Effector CD8-positive, alpha-beta T cell (primary cell): ENCODE measurements at regions not wholly inside any gene's neighbourhood (a gene's known extent, or its start where the extent isn't known, plus 50 kb on each side); places are given as distances from the start of the nearest gene placed in this dataset.
"Not testable (repeated sequence)": the region's sequence is repeated elsewhere in the genome, so short reads cannot be mapped to it uniquely, and the experiment has no call there.

ENCODE experiments used
- DNase-seq: peaks from one replicate; lab custom pipeline; 2025; lab: John Stamatoyannopoulos, UW

DNA sequence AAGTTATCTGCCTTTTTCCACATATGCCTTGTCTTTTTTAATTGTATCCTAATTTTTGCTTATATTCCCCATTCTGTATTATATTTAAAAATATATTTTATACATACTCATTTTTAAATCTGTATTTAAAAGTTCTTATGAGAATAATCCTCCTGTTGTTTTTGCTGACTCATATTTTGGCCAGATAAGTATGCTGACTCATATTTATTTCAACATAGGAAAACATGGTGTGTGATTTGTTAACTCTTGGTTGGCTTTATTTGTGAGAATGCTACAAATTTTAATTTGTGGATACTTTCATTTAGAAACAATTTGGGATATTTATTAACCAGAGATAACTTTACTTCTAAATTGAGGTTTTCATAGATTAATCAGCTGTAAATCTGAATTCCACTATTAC lies 587.7 kb downstream of the CPS1 start:
- no peak for DNase-seq

DNA sequence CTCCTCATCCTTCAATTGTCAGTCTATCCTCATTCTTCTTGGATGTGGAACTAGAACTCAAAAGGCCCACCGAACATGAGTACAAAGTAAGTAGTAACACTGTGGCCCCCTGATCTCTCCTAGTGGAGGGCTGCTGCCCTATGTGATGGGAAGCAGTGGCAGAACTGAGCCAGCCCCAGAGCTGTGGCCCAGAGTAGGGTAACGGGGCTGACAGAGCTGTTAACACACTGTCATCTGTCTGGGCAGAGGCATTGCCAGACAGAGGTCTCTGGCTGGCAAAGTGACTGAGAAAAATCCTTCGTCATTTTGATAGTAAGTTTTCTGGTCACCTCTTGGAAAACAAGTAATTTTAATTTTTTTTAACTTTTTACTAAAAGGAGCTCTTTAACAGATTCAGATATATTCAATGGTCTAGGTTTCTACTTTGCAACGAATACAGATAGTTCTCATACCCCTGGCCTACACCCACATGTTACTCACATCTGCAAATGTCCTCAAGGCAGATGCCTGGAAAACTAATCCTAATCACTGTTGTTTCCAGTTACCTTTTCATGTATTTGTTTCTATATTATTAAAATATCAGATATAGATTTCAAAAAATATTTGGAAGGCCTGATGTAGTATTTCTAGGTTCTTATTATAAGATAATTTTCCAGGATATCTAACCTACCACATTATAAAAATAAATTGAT lies 588.7 kb downstream of the CPS1 start:
- DNase-seq: no peak

DNA sequence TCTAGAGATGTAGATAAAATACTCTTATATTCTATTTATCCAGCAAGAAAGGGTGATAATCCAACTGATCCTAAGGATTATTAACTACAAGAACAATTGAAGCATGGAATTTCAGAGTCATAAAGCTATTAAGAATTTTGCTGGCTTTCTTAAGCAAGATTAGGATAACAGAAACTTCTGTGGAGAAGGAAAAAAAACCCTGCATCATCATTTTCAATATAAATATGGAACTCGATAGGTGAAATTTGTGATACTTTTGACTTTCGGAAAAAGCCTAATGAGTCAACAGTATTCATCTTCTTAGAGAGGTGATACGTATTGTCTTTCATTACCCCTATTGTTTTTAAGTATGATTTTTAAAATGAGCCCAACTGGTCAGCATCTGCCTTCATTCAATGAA lies 593.3 kb downstream of the CPS1 start:
- no peak for DNase-seq

DNA sequence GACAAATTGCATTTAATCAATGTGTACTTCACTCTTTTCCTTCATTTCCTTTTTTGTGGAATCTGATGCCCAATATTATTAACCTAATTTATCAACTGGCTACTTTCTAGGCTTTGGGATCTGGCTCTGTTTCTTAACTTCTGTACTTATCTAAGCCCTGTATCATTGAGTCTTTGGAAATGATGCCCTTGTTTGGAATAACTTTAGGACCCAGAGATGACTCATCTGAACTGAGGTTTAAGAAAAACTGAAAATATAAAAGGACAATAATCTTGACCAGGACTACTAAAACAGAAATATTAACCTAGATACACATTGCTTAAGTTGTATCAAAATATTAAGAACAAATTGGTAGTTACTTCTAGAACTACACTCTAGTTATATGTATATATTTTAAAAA lies 600.8 kb downstream of the CPS1 start:
- DNase-seq: no peak

DNA sequence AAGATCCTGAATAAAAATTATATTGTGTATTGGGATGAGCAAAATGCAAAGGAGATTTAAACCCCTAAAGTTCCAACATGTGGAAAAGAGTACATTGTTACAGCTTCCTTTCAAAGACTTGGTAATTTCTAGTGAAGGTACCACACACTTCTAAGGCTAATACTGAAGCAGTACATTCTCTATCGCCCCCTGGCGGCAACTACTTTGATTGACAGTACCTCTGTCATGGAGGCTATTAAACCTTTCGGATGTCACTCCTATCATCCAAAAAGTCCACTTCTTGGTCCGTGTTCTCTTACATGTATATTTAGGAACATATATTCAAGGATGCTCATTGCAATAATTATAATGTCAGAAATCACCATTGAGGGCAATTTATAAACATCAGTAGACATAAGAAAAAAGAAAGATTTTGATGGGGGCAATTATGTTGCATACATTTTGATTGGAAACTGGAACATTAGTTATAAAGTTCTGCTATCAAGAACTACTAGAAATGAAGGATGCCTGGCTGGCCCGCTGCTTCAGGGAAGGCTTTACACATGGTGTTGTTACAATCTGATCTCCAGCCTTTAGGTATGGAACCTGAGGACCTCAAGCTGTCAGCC lies 601.6 kb downstream of the CPS1 start:
- peak; percentile 39 for DNase-seq

DNA sequence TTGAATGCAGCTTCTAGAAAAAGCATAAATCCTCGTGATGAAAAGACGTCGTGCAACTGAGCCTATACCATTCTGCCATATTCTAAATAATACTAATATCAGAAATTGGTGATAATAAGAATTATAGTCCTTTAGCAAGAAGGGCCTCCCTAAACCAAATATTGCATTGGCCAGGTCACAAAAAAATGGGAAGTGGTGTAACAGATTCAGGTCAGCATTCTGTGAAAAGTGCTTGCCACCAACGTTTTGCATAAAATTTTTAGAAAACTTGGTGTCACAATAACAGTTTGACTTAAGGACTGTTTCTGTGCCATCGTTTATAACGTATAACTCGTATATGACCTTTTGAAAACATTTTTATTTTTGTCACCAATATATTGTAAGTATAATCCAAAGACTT lies 603.6 kb downstream of the CPS1 start:
- DNase-seq: no peak

DNA sequence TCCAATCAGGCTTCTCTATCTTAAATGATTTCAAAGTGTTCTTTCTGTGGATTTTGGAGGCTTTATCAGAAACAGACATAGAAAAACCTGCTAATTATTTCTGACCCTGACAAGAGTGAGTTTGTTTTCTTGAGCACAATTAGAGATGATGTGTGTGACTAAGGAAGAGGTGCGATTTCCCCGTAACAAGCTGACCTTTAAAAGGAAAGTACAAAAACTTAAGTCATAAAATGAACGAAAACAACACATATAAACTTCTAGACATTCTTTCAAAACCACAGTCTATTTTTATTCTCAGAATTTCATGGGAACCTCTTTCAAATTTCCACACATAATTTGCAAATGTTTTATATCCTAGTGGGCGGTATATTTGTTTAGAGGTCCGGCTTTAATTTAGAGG lies 604.8 kb downstream of the CPS1 start:
- DNase-seq: no peak

DNA sequence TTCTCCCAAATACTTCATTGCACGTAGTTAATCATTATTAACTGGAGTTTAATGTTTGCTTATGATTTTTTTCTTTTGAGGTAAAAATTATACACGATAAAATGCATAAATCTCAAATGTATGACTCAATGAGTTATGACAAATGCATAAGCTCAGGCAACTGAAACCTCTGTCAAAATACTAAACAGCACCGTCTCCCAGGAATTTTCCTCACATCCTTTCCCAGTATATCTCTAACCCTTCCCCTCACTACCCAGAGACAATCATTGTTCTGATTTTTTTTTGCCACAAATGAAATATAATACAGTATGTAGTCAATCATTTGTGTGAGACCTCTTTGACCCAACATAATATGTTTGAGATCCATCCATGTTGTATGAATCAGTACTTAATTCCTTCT lies 606.5 kb downstream of the CPS1 start:
- DNase-seq: no peak

DNA sequence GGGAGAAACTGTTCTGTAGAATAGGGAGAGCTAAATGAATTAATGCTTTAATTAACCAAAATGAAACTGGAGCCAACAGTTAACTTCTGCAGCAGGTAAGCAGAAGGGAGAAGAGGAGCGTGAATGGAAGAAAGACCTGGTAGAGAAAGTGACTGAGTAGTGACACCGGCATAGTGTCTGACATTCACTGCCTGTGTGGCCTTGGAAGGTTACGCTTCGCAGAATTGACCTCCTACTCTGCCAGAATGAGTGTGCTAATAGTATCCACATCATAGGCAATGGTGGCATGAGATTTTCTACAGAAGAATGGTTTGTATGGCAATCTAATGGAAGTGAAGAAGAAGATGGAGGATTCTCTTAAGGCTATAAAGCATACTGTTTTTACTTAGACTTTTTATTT lies 614.4 kb downstream of the CPS1 start:
- DNase-seq: no peak

DNA sequence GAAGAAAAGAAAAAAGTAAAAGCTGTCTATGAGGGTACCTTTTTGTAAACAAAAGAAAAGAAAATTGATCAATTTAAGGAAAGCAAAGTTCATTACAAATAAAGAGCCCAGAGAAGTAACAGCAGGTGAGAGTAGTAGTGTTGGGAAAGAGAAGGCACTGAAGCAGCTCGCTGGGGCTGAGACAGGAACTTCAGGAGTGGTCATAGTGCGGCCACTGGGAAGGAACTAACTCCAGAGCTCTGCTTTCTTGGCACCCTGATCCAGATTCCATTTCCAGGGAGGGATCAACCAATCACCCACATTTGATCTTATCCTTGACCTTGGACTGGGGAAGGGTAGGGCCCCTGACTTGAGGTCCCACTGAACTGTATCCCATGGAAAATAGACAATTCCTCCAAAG lies 617.6 kb downstream of the CPS1 start:
- DNase-seq: no peak

DNA sequence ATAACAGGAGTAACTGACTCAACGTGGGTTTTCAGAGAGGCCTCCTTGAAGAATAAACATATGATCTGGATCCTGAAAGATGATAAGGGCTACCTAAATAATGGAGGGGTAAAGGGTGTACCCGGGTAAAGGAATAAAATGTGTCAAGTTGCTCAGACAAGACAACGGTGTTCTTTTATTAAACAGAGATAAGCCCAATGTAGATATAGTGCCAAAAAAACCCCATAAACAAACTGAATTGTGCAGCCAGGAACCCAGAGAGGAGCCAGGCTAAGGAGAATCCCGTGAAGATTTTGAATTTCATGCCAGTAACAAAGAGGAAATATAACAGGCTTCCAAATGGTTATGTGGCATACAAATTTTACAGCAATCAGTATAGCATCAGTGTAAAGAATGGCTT lies 618.2 kb downstream of the CPS1 start:
- no peak for DNase-seq

DNA sequence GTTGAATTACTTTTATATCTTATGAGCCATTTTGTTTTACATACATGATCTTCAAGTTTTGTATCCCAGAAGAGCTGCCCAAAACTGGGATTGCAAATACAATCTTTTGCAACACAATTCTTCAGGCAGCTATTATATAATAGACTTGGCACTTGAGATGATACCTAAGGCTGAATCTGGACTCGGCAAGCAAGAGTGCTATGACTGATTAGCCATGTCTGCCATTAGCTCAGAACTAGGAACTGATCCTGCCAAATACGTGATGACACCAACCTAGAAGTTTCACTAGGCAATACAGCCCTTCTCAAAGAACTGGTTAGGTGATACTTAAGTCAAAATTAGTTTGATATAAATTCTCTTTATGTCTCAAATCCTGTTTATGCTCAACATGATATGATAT lies 619.6 kb downstream of the CPS1 start:
- DNase-seq: no peak

DNA sequence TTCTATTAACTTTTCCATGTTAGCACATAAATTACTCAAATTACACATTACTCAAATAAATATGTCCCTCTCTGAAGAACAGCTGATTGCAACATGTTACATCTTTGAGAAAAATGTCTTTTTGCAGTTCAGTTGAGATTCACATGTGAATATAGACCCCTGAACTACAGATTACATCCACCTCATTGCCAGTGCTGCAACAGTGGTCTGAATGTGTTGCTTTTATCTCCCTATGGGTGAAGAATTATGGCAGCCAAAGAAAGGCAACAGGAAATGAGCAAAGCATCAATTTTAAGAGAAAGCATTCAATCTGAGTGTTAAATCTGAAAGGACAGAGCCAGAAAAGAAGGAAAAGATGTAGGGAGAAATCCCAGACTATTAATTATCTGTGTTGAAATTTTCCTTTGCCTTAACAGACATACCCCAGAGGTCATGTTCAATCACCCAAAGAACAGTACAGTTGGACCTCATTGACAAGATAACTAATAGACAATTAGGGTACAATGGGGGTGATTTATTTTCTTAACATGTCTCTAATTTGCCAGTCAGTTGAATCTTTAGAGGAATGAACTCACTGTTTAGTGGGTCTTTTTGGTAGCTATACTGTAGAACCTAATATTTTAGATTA lies 620.2 kb downstream of the CPS1 start:
- DNase-seq: no peak

DNA sequence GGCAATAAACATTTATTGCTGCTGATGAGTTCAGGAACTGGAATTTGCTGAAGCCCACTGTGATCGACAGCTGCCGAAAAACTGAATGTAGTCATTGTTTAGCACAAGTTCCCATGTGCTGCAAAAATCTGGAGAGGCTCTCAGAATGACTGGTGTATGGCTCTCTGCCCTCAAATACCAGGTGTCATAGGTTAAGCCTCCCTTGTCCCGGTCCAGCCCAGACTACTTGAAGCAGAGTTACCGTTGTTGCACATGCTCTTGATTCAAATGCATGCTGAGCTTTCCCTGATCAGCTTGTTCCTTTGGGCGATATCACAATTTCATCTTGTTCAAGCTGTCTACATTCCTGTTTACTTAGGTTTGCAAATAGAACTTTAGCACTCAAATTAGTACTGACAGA lies 625.2 kb downstream of the CPS1 start:
- DNase-seq: no peak

DNA sequence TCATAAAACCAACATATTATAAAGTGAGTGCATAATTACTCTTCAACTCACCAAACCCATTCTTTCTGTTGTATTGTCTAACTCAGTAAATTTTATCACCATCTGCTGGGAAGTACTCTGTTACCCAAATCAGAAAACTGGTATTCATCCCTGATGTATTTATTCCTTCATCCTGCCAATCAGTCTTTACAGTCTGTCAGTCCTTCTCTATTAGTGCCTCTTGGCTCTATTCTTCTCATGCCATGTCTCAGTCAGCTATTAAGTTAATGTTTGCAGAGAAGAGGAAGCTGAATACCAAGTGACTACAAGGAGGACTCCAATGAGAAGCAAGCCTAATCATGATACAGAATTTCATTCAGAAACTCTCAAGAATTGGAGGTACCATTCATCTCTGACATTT lies 631.2 kb downstream of the CPS1 start:
- no peak for DNase-seq

DNA sequence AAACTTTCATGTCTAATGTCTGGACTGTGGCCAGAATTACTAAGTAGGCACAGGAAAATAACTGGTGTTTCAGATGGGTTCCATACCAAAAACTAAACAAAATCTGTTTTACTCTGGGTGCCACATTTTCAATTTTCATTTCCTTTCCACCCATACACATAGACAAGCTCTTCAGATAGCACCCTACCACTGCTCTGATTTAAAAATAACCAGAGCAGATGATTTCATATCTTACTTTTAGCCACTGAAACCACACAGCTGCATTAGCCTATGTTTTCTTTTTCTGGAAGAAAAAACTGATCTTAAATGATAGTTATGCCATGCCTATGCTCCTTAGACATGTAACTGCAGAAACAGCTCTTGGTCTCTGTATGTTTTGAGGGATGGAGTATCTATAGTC lies 647.6 kb downstream of the CPS1 start:
- DNase-seq: no peak

DNA sequence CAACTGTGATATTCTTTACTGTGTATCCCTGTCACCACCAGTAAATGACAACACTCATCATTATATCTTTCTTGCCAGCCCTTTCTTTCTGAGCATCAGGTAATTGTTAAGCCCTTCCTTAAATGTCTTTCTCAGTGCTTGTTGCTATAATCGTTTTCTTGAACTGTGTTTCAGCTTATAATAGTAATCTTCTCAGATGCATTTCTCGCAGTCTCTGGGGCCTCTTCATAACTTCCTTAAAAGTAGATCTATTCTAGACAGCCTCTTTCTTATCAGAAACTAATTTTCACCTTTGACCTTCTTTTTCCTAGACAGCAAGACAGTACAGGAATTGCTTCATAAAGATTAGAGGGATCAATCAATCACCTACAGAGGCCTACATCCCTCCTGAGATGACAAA lies 648.1 kb downstream of the CPS1 start:
- no peak for DNase-seq

DNA sequence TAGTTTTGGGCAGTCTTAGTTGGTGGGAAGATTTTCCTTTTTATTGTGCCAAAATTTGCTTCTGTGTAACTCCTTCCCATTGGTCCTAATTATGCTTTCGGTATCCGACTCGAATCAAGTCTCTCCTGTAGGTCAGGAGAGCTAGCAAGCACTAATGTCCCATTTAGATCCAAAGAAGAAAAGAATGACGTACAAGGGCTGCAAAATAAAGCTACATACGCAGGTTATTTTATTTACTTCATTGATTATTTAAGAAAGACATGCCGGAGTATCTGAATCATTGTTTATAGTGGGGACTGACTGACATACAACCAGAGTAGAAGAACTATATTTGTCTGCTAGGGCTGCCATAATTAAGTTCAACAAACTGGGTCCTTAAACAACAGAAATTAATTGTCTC lies 648.5 kb downstream of the CPS1 start:
- no peak for DNase-seq

DNA sequence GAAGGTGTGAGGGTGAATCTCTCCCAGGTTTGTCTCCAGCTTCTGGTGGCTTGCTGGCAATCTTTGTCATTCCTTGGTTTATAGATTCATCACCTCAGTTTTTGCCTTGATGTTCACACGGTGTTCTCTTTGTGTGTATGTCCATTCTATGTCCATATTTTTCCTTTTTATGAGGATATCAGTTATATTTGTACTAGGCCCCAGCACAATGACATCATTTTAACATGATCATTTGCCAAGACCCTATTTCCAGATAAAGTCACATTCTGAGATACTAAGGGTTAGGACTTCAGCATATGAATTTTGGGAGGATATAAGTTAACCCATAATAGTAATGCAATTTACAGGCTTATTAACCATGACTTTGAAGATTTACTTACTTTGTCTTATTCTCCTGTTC lies 649.0 kb downstream of the CPS1 start:
- DNase-seq: no peak

DNA sequence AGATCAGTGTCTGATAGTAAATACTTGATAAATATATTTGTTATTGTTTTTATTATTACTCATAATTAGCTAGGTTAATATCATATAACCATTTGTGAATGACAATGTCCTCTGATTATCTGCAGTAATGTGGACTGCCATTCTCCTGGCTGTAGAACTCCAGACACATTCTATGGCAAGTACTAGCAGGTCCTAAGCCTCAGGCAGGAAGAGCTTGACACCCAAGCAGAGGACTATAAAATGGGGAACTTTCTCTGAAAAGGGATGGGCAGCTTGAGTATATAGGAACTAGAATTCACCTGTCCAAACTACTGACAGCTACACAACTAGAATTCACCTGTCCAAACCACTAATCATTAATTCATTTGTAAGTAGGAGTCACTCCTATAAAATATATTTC lies 649.4 kb downstream of the CPS1 start:
- DNase-seq: no peak

DNA sequence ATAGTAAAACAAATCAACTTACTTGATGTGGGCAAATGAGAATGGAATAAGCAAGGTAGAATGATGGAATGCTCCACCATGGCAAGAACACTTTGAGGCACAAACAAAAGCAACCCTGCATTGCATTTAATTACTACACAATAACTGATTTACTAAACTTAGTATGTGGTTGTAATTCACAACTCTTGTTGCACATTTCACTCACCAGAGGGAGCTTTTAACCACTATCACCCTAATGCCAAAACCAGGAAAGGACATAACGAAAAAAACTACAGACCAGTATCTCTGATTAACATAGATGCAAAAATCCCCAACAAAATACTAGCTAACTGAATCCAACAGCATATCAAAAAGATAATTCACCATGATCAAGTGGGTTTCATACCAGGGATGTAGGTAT lies 659.8 kb downstream of the CPS1 start:
- no peak for DNase-seq

DNA sequence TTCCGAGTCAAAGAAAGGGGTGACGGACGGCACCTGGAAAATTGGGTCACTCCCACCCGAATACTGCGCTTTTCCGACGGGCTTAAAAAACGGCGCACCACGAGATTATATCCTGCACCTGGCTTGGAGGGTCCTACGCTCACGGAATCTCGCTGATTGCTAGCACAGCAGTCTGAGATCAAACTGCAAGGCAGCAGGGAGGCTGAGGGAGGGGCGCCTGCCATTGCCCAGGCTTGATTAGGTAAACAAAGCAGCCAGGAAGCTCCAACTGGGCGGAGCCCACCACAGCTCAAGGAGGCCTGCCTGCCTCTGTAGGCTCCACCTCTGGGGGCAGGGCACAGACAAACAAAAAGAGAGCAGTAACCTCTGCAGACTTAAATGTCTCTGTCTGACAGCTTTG lies 663.1 kb downstream of the CPS1 start:
- not testable (repeated sequence) for DNase-seq

DNA sequence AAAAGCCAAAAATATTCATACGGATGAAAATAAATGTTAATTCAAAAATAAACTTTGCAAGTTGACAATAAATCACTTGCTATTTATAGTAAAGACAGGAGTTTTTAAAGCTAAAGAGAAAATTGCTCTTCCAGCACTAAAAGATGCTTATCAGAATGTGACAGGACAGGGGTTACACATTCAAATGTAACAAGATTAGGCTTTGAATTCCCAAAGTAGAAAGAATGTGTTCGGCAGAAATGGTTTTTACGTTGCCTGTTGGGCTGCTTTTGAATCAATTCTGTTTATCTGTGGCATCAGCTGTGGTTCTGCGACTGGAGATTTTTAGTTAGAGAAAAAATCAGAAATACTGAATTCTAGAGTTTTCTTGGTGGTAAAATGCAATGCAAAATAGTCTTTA lies 669.4 kb downstream of the CPS1 start:
- no peak for DNase-seq

DNA sequence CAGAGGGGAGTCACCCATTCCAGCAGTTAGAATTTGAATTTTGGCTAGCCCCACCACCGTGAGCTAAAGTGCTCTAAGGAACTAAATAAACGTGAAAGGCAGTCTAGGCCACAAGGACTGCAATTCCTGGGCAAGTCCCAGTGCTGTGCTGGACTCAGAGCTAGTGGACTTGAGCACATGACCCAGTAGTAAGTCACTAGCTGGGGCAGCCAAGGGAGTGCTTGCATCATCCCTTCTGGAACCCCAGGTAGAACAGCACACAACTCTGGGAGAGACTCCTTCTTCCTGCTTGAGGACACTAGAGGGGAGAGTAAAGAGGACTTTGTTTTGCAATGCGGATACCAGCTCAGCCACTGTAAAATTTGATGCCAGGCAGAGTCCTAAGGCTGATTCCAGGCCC lies 672.2 kb downstream of the CPS1 start:
- no peak for DNase-seq
